OCI-LY1 (cell line): ENCODE measurements at regions not wholly inside any gene's neighbourhood (a gene's known extent, or its start where the extent isn't known, plus 50 kb on each side); places are given as distances from the start of the nearest gene placed in this dataset.

Experiments
- H2AFZ ChIP-seq: fragments of 200-600 bp; sonication (generic), shearing (Covaris generic); 2 replicates; pipeline ENCODE4 v1.6.0; 2014; ENCODE audit warnings: antibody characterized with exemption, mild to moderate bottlenecking, low read length
- H3F3A ChIP-seq: fragments of 200-600 bp; sonication (generic), shearing (Covaris generic); 2 replicates; pipeline ENCODE4 v1.6.0; 2014; ENCODE audit warnings: mild to moderate bottlenecking, antibody characterized with exemption, low read length, moderate library complexity; ENCODE audit not compliant: insufficient read depth
- H3K27ac ChIP-seq: fragments of 200-600 bp; sonication (generic); 2 replicates; pipeline ENCODE4 v1.5.1; 2014; ENCODE audit warnings: low read length, mixed run types, mild to moderate bottlenecking, low read depth; ENCODE audit not compliant: poor library complexity, severe bottlenecking
- H3K27me3 ChIP-seq: fragments of 200-600 bp; sonication (generic); 2 replicates; pipeline ENCODE4 v1.6.0; 2014; ENCODE audit warnings: antibody characterized with exemption, mild to moderate bottlenecking, low read length, moderate library complexity; ENCODE audit not compliant: insufficient read depth
- H3K36me3 ChIP-seq: fragments of 200-600 bp; sonication (generic); 2 replicates; pipeline ENCODE4 v1.6.1; 2014; ENCODE audit warnings: mild to moderate bottlenecking, antibody characterized with exemption, low read length, moderate library complexity, mixed read lengths; ENCODE audit not compliant: insufficient read depth
- H3K4me1 ChIP-seq: fragments of 200-600 bp; sonication (generic); 2 replicates; pipeline ENCODE4 v1.5.1; 2014; ENCODE audit warnings: mild to moderate bottlenecking, low read length, moderate library complexity; ENCODE audit not compliant: insufficient read depth, severe bottlenecking
- H3K4me2 ChIP-seq: fragments of 200-600 bp; sonication (generic), shearing (Covaris generic); 2 replicates; pipeline ENCODE4 v1.6.1; 2014; ENCODE audit warnings: low read length
- H3K4me3 ChIP-seq: fragments of 200-600 bp; sonication (generic); 2 replicates; pipeline ENCODE4 v1.5.1; 2014; ENCODE audit warnings: low read length, low read depth, mild to moderate bottlenecking, mixed read lengths; ENCODE audit not compliant: poor library complexity, severe bottlenecking
- H3K79me2 ChIP-seq: fragments of 200-600 bp; shearing (Covaris generic); 2 replicates; pipeline ENCODE4 v1.6.1; 2016; ENCODE audit warnings: mixed run types, low read length, mixed read lengths; ENCODE audit not compliant: insufficient read depth
- H3K9ac ChIP-seq: fragments of 200-600 bp; sonication (generic), shearing (Covaris generic); 2 replicates; pipeline ENCODE4 v1.6.1; 2014; ENCODE audit warnings: mild to moderate bottlenecking, low read length, mixed read lengths
- H3K9me2 ChIP-seq: fragments of 200-600 bp; sonication (generic), shearing (Covaris generic); 2 replicates; pipeline ENCODE4 v1.6.1; 2014; ENCODE audit warnings: low read depth, mild to moderate bottlenecking, low read length, mixed read lengths
- H3K9me3 ChIP-seq: fragments of 200-600 bp; shearing (Covaris generic); 2 replicates; pipeline ENCODE4 v1.6.1; 2014; ENCODE audit warnings: low read length, mixed read lengths
- H4K20me1 ChIP-seq: fragments of 200-600 bp; sonication (generic), shearing (Covaris generic); 2 replicates; pipeline ENCODE4 v1.6.0; 2016; ENCODE audit warnings: mild to moderate bottlenecking, low read length; ENCODE audit not compliant: insufficient read depth
- CTCF ChIP-seq: fragments of 200-600 bp; sonication (generic), shearing (Covaris generic); IDR thresholded peaks from 2 replicates; pipeline ENCODE4 v1.5.1; 2017; ENCODE audit warnings: mild to moderate bottlenecking, antibody characterized with exemption, low read length, moderate library complexity, mixed read lengths
- EZH2 ChIP-seq: fragments of 200-600 bp; sonication (generic), shearing (Covaris generic); IDR thresholded peaks from 2 replicates; pipeline ENCODE4 v1.8.0; 2017; ENCODE audit warnings: borderline replicate concordance, mixed run types, mild to moderate bottlenecking, antibody characterized with exemption, low read length, moderate library complexity, mixed read lengths

GRCh38 chr3:5948084-5948483, 760.6 kb downstream of the EDEM1 start:
- Histone ChIP-seq H3K36me3 (no peaks in the 10 kb centered on the region), H3K79me2 (no peaks in the 10 kb centered on the region), H4K20me1 (no peaks in the 10 kb centered on the region), H3F3A (no peaks in the 10 kb centered on the region), H3K4me2 (no peak overlapping the region), H2AFZ (no peak overlapping the region), H3K4me3 (no peak overlapping the region), H3K4me1 (no peaks in the 10 kb centered on the region), H3K9me3 (no peaks in the 10 kb centered on the region), H3K9me2 (no peaks in the 10 kb centered on the region), H3K27ac (no peak overlapping the region), H3K9ac (no peak overlapping the region), H3K27me3 (no peaks in the 10 kb centered on the region)
- no peak for TF ChIP-seq EZH2
- no peak for TF ChIP-seq CTCF

- no peaks in the 10 kb centered on the region for H3K27me3 ChIP-seq
- H3K36me3 ChIP-seq = no peaks in the 10 kb centered on the region
- no peak for TF ChIP-seq CTCF
- TF ChIP-seq EZH2 = no peak
- no peaks in the 10 kb centered on the region for H3K4me1 ChIP-seq
- H3K27ac ChIP-seq = no peak overlapping the region
- H3K9me3 ChIP-seq = no peaks in the 10 kb centered on the region
- no peak overlapping the region for H3K4me3 ChIP-seq
- no peaks in the 10 kb centered on the region for H3K79me2 ChIP-seq
- H2AFZ ChIP-seq = no peak overlapping the region
- H3K9me2 ChIP-seq = no peaks in the 10 kb centered on the region
- no peaks in the 10 kb centered on the region for H4K20me1 ChIP-seq
- no peaks in the 10 kb centered on the region for H3F3A ChIP-seq
- H3K4me2 ChIP-seq = no peak overlapping the region
- no peak overlapping the region for H3K9ac ChIP-seq
These were observed 763.5 kb downstream of the EDEM1 start for GRCh38 chr3:5951026-5951425.

- Histone ChIP-seq H3K36me3 (no peaks in the 10 kb centered on the region), H3K79me2 (no peaks in the 10 kb centered on the region), H3K27me3 (0 out of 2 replicates have a peak, but pooled peaks cover 5% of the 10 kb centered on the region), H3K9me3 (no peaks in the 10 kb centered on the region), H3K4me2 (no peak overlapping the region), H3K9ac (no peak overlapping the region), H2AFZ (no peak overlapping the region), H3K27ac (no peak overlapping the region), H3F3A (no peaks in the 10 kb centered on the region), H4K20me1 (no peaks in the 10 kb centered on the region), H3K4me3 (no peak overlapping the region), H3K4me1 (no peaks in the 10 kb centered on the region), H3K9me2 (no peaks in the 10 kb centered on the region)
- no peak for TF ChIP-seq EZH2
- no peak for TF ChIP-seq CTCF
These were observed 785.1 kb downstream of the EDEM1 start for GRCh38 chr3:5972586-5972985.
